HCT116 (cell line): ENCODE measurements at regions not wholly inside any gene's neighbourhood (a gene's known extent, or its start where the extent isn't known, plus 50 kb on each side); places are given as distances from the start of the nearest gene placed in this dataset.

Source experiments
- TCF7L2 ChIP-seq: IDR thresholded peaks from 2 replicates; pipeline ENCODE4 v1.7.0; 2011; ENCODE audit warnings: borderline replicate concordance, inconsistent platforms; ENCODE audit not compliant: insufficient read depth, insufficient read length; ENCODE audit errors: extremely low read depth
- TF ChIP-seq, protein P1 (sequence below): IDR thresholded peaks from 2 replicates; pipeline ENCODE4 v1.6.1; 2011; ENCODE audit warnings: mild to moderate bottlenecking, low read length, moderate library complexity; ENCODE audit not compliant: insufficient replicate concordance; ENCODE audit errors: extremely low read depth

DNA sequence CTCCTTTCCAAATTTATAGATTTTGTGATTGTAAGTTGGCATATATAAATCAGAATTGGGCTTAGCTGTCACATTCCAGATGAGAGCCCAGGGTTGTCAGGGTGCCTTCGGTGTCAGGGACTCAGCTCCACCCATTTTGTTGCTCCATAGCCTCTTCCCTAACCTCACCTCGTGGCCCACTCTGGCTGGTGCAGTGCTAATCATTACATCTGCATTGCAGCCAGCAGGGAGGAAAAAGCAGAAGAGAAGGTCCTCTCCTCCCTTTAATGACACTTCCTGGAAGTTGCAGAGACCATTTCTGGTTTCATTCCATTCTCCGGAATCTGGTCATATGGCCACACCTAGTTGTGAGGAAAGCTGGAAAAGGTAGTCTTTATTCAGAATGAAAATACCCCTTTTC lies 113.3 kb downstream of the CCT6B start:
- TF ChIP-seq, protein P1, sequence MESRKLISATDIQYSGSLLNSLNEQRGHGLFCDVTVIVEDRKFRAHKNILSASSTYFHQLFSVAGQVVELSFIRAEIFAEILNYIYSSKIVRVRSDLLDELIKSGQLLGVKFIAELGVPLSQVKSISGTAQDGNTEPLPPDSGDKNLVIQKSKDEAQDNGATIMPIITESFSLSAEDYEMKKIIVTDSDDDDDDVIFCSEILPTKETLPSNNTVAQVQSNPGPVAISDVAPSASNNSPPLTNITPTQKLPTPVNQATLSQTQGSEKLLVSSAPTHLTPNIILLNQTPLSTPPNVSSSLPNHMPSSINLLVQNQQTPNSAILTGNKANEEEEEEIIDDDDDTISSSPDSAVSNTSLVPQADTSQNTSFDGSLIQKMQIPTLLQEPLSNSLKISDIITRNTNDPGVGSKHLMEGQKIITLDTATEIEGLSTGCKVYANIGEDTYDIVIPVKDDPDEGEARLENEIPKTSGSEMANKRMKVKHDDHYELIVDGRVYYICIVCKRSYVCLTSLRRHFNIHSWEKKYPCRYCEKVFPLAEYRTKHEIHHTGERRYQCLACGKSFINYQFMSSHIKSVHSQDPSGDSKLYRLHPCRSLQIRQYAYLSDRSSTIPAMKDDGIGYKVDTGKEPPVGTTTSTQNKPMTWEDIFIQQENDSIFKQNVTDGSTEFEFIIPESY, result no peak
- no peak for TF ChIP-seq TCF7L2
